Fibroblast of villous mesenchyme (primary cell): ENCODE measurements at regions not wholly inside any gene's neighbourhood (a gene's known extent, or its start where the extent isn't known, plus 50 kb on each side); places are given as distances from the start of the nearest gene placed in this dataset.

Experiments used
- DNase-seq: peaks from one replicate; pipeline ENCODE4 v3.0.0-alpha.2; 2010; ENCODE audit warnings: low read depth
- H3K4me3 ChIP-seq: 2 replicates; pipeline ENCODE4 v1.5.1; 2011; ENCODE audit warnings: low read depth, mild to moderate bottlenecking, low read length
- CTCF ChIP-seq: IDR thresholded peaks from 2 replicates; pipeline ENCODE4 v1.5.1; 2012; ENCODE audit warnings: low read depth, mild to moderate bottlenecking, low read length; ENCODE audit not compliant: insufficient read depth

- TF ChIP-seq CTCF, result no peak
- no peak for DNase-seq
- no peak overlapping the region for H3K4me3 ChIP-seq
Measured at GRCh38 chr15:70219256-70219895, 121.7 kb upstream of the TLE3 start.

- TF ChIP-seq CTCF, result no peak
- H3K4me3 ChIP-seq, result no peak overlapping the region
- no peak for DNase-seq
Measured at GRCh38 chr15:70217226-70218160, 119.8 kb upstream of the TLE3 start.

GRCh38 chr15:70215951-70216350, 118.2 kb upstream of the TLE3 start:
- TF ChIP-seq CTCF, result no peak
- DNase-seq, result no peak
- no peak overlapping the region for H3K4me3 ChIP-seq

GRCh38 chr15:70214941-70215635, 117.4 kb upstream of the TLE3 start:
- TF ChIP-seq CTCF, result no peak
- no peak for DNase-seq
- no peak overlapping the region for H3K4me3 ChIP-seq

GRCh38 chr15:70214276-70214675, 116.6 kb upstream of the TLE3 start:
- TF ChIP-seq CTCF, result no peak
- no peak for DNase-seq
- H3K4me3 ChIP-seq, result no peak overlapping the region

GRCh38 chr15:70213794-70214193, 116.1 kb upstream of the TLE3 start:
- H3K4me3 ChIP-seq, result no peak overlapping the region
- DNase-seq, result no peak
- no peak for TF ChIP-seq CTCF
